CD14-positive monocyte (primary cell): ENCODE measurements at regions not wholly inside any gene's neighbourhood (a gene's known extent, or its start where the extent isn't known, plus 50 kb on each side); places are given as distances from the start of the nearest gene placed in this dataset.

Experiments used
- DNase-seq, 3 donors: peaks; one replicate each; pipeline ENCODE4 v3.0.0-alpha.2; 2011 to 2022
- H2AFZ ChIP-seq: 2 replicates; pipeline ENCODE4 v1.6.0; 2012; ENCODE audit warnings: mild to moderate bottlenecking, low read depth, low read length, inconsistent platforms; ENCODE audit not compliant: insufficient read depth, poor library complexity, severe bottlenecking
- H3K27ac ChIP-seq, 2 donors: 1 replicate in 1 of 2; 2 replicates in 1 of 2; pipeline ENCODE4 v1.5.1; 2012 to 2013; ENCODE audit warnings: low read length in 2 of 2, control low read depth in 1 of 2, inconsistent platforms in 1 of 2, low read depth in 1 of 2, mild to moderate bottlenecking in 1 of 2
- H3K27me3 ChIP-seq, 2 donors: one replicate each; pipeline versions ENCODE4 v1.6.0 to v1.6.1; 2011 to 2013; ENCODE audit warnings: low read length in 2 of 2; ENCODE audit not compliant: control insufficient read depth in 2 of 2, insufficient read depth in 2 of 2
- H3K36me3 ChIP-seq, 2 donors: replicated peaks in 1 of 2; 1 replicate in 1 of 2; 2 replicates in 1 of 2; pipeline versions ENCODE4 v1.5.1 to v1.6.1; 2012 to 2013; ENCODE audit warnings: low read length in 2 of 2, control low read depth in 1 of 2, inconsistent platforms in 1 of 2, mild to moderate bottlenecking in 1 of 2; ENCODE audit not compliant: insufficient read depth in 2 of 2, control insufficient read depth in 1 of 2
- H3K4me1 ChIP-seq, 2 donors: 1 replicate in 1 of 2; 2 replicates in 1 of 2; pipeline versions ENCODE4 v1.5.1 to v1.6.1; 2012 to 2013; ENCODE audit warnings: low read length in 2 of 2, control low read depth in 1 of 2, inconsistent platforms in 1 of 2, mild to moderate bottlenecking in 1 of 2, moderate library complexity in 1 of 2; ENCODE audit not compliant: insufficient read depth in 2 of 2, control insufficient read depth in 1 of 2
- H3K4me2 ChIP-seq: replicated peaks from 2 replicates; pipeline ENCODE3; 2012; ENCODE audit warnings: low read length, moderate library complexity, mild to moderate bottlenecking; ENCODE audit not compliant: poor library complexity, severe bottlenecking; ENCODE audit errors: extremely low read depth
- H3K4me3 ChIP-seq, 3 experiments: fragments of 200-600 bp in 1 of 3; sonication (generic) in 1 of 3; replicated peaks in 1 of 3; 1 replicate in 2 of 3; 2 replicates in 1 of 3; pipeline ENCODE4 v1.5.1; 2011 to 2013; ENCODE audit warnings: low read length in 3 of 3, mild to moderate bottlenecking in 3 of 3, control low read depth in 2 of 3, low read depth in 2 of 3, inconsistent platforms in 1 of 3, moderate library complexity in 1 of 3
- H3K79me2 ChIP-seq: 2 replicates; pipeline ENCODE4 v1.6.0; 2012; ENCODE audit warnings: mild to moderate bottlenecking, control low read depth, inconsistent platforms, low read length, moderate library complexity; ENCODE audit not compliant: insufficient read depth
- H3K9ac ChIP-seq: 2 replicates; pipeline ENCODE4 v1.6.0; 2017; ENCODE audit warnings: low read length, mild to moderate bottlenecking; ENCODE audit not compliant: insufficient read depth, poor library complexity, severe bottlenecking
- H3K9me3 ChIP-seq, 2 donors: replicated peaks in 1 of 2; 1 replicate in 1 of 2; 2 replicates in 1 of 2; pipeline versions ENCODE4 v1.5.1 to v1.6.1; 2012 to 2013; ENCODE audit warnings: low read length in 2 of 2, control low read depth in 1 of 2; ENCODE audit not compliant: control insufficient read depth in 1 of 2, insufficient read depth in 1 of 2
- H4K20me1 ChIP-seq: 2 replicates; pipeline ENCODE4 v1.6.0; 2012; ENCODE audit warnings: mild to moderate bottlenecking, low read length, control low read depth, moderate library complexity; ENCODE audit not compliant: insufficient read depth
- H3K27ac Mint-ChIP-seq, 7 donors: one replicate each; pipeline ENCODE4 v1.8.0; 2020; ENCODE audit warnings: mild to moderate bottlenecking in 7 of 7, mixed read lengths in 7 of 7, moderate library complexity in 6 of 7, inconsistent platforms in 2 of 7
- H3K27me3 Mint-ChIP-seq, 3 donors: one replicate each; pipeline ENCODE4 v1.8.0; 2021 to 2022; ENCODE audit warnings: low read depth in 3 of 3, mild to moderate bottlenecking in 3 of 3, mixed read lengths in 3 of 3, moderate library complexity in 3 of 3, inconsistent platforms in 1 of 3
- H3K36me3 Mint-ChIP-seq, 2 donors: one replicate each; pipeline ENCODE4 v1.8.0; 2020; ENCODE audit warnings: mixed read lengths in 2 of 2, inconsistent platforms in 1 of 2, mild to moderate bottlenecking in 1 of 2
- H3K4me1 Mint-ChIP-seq: one replicate; pipeline ENCODE4 v1.8.0; 2020; ENCODE audit warnings: mild to moderate bottlenecking, mixed read lengths
- H3K4me3 Mint-ChIP-seq, 2 donors: one replicate each; pipeline ENCODE4 v1.8.0; 2020; ENCODE audit warnings: mild to moderate bottlenecking in 2 of 2, mixed read lengths in 2 of 2, moderate library complexity in 1 of 2
- H3K9me3 Mint-ChIP-seq, 7 donors: one replicate each; pipeline ENCODE4 v1.8.0; 2020 to 2022; ENCODE audit warnings: mixed read lengths in 7 of 7, mild to moderate bottlenecking in 6 of 7, moderate library complexity in 6 of 7, inconsistent platforms in 2 of 7
- WGBS: methylation state at CpG from one replicate; pipeline ENCODE4 v1.1.5; 2013; ENCODE audit warnings: missing lambda C conversion rate; ENCODE audit not compliant: insufficient coverage; 5-methylcytosine and 5-hydroxymethylcytosine counted together
- intact Hi-C, 2 donors: fragments of 100-400 bp; cut with micrococcal nuclease; formaldehyde crosslinking; loops; one replicate each; pipeline versions ENCODE4 v1.15.0 to v1.15.1; 2023
- TF ChIP-seq, protein P1 (sequence below): fragments of 200-600 bp; IDR thresholded peaks from one replicate; pipeline ENCODE4 v1.8.0; 2022; ENCODE audit warnings: antibody characterized with exemption, mild to moderate bottlenecking

DNA sequence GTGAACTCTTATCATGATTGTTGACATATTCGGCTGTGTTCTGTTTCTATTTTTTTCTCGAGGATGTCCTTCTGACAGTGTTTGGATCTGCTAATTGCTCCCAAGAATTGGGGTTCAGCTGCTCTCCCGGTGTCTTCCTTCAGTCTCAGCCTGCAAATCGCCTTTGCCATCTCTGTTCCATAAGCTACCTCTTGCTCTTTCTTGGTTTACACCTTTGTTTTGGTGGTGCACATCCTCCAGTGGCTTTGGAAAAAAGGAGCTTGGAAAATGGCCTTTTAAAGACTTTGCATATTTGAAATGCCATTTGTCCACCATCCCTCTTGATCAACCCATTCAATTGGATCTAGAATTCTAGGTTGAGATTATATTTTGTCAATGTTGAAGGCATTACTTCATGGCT lies 137.2 kb downstream of the URI1 start:
- intact Hi-C loops: no loop called here
- no peak overlapping the region for H3K4me3 ChIP-seq
- no peaks in the 10 kb centered on the region for H4K20me1 ChIP-seq
- no peaks in the 10 kb centered on the region for H3K9me3 Mint-ChIP-seq
- TF ChIP-seq, protein P1, sequence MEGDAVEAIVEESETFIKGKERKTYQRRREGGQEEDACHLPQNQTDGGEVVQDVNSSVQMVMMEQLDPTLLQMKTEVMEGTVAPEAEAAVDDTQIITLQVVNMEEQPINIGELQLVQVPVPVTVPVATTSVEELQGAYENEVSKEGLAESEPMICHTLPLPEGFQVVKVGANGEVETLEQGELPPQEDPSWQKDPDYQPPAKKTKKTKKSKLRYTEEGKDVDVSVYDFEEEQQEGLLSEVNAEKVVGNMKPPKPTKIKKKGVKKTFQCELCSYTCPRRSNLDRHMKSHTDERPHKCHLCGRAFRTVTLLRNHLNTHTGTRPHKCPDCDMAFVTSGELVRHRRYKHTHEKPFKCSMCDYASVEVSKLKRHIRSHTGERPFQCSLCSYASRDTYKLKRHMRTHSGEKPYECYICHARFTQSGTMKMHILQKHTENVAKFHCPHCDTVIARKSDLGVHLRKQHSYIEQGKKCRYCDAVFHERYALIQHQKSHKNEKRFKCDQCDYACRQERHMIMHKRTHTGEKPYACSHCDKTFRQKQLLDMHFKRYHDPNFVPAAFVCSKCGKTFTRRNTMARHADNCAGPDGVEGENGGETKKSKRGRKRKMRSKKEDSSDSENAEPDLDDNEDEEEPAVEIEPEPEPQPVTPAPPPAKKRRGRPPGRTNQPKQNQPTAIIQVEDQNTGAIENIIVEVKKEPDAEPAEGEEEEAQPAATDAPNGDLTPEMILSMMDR: no peak
- no peak overlapping the region for H3K9ac ChIP-seq
- H3K27me3 Mint-ChIP-seq: peaks cover 5 to 10% (median 7%) of the 10 kb centered on the region in 3 donors
- no peak overlapping the region for H3K27ac ChIP-seq
- no peaks in the 10 kb centered on the region for H3K27me3 ChIP-seq
- no peak overlapping the region for H2AFZ ChIP-seq
- no peak overlapping the region for H3K4me2 ChIP-seq
- no peak for DNase-seq
- WGBS: 70% methylated on average over 2 of the region's 4 CpGs
- H3K4me1 ChIP-seq: no peaks in the 10 kb centered on the region
- no peak overlapping the region for H3K4me3 Mint-ChIP-seq
- no peaks in the 10 kb centered on the region for H3K4me1 Mint-ChIP-seq
- no peak overlapping the region for H3K27ac Mint-ChIP-seq
- no peaks in the 10 kb centered on the region for H3K9me3 ChIP-seq
- no peaks in the 10 kb centered on the region for H3K79me2 ChIP-seq
- H3K36me3 Mint-ChIP-seq: no peaks in the 10 kb centered on the region
- H3K36me3 ChIP-seq: no peaks in the 10 kb centered on the region

DNA sequence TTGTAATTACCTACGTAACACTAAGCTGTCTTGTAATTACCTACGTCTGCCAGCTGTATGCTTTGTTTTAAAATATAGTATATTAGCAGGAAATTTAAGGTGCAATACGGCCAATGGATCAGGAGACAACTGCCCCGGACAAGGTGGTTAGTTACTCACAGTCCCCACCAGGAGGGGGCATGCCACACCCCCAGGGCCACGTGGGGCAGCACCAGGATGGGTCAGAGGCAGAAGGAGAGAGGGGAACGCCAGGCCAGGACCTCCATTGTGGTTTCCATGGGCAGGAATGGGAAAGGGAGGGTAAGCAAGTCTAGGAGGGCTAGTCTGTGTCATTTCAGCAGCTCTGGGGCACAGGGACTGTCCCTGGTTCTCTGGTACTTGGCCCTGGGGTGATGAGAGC lies 140.1 kb downstream of the URI1 start:
- H3K9me3 ChIP-seq: no peaks in the 10 kb centered on the region
- 92% methylated on average over 3 of the region's 6 CpGs for WGBS
- Mint-ChIP-seq H3K4me3 (no peak overlapping the region), H3K4me1 (no peaks in the 10 kb centered on the region), H3K9me3 (no peaks in the 10 kb centered on the region), H3K27me3 (peaks cover 2 to 4% (median 4%) of the 10 kb centered on the region in 3 donors), H3K36me3 (no peaks in the 10 kb centered on the region), H3K27ac (peak overlapping the region in 1 of 7 donors; percentile 17)
- H2AFZ ChIP-seq: no peak overlapping the region
- no peaks in the 10 kb centered on the region for H3K4me1 ChIP-seq
- no peak overlapping the region for H3K9ac ChIP-seq
- no peak for DNase-seq
- no peak overlapping the region for H3K4me3 ChIP-seq
- H4K20me1 ChIP-seq: no peaks in the 10 kb centered on the region
- no peak overlapping the region for H3K4me2 ChIP-seq
- TF ChIP-seq, protein P1: no peak
- intact Hi-C loops: no loop called here
- no peaks in the 10 kb centered on the region for H3K36me3 ChIP-seq
- H3K27me3 ChIP-seq: no peaks in the 10 kb centered on the region
- no peak overlapping the region for H3K27ac ChIP-seq
- no peaks in the 10 kb centered on the region for H3K79me2 ChIP-seq
